ENCODE measurements at regions not wholly inside any gene's neighbourhood (a gene's known extent, or its start where the extent isn't known, plus 50 kb on each side); places are given as distances from the start of the nearest gene placed in this dataset.

GRCh38 chr1:221031458-221032203 lies 152.4 kb downstream of the HLX start:
- no peaks in the 10 kb centered on the region for H3K27me3 ChIP-seq
- no peaks in the 10 kb centered on the region for H3K9me3 ChIP-seq
- H3K4me3 ChIP-seq, result no peak overlapping the region
- DNase-seq, result no peak
- no peaks in the 10 kb centered on the region for H3K4me1 ChIP-seq (ENCODE audit: insufficient read depth)
- H3K27ac ChIP-seq, result no peak overlapping the region
- intact Hi-C loops (cut with DNase I), result no loop called here
- WGBS, 3 donors, result 81 to 88% (median 86%) methylated on average over 3 of the region's 3 CpGs
- no peaks in the 10 kb centered on the region for H3K36me3 ChIP-seq
- TF ChIP-seq EP300 (IDR thresholded peaks at IDR 0.05), result no peak
- no peak for TF ChIP-seq POLR2A (IDR thresholded peaks at IDR 0.05)
- TF ChIP-seq CTCF (IDR thresholded peaks at IDR 0.05), result no peak

DNA sequence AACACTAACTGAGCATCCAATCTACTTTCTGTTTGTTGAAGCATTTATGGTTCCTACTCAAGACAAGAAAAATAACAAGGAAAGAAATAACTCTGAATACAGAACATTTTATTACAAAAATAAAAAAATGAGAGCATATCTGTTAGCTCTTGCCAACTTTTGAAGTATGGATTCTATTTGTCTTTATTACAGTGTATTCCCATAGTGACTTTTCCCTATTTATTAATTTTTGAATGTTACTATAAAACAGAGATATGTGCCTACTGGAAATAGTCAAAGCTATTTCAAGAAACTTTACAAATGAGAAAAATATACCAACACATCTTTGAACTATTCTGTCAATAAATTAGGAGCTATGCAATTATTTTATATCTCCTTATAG lies 153.0 kb downstream of the HLX start:
- Histone ChIP-seq H3K27ac (no peak overlapping the region), H3K4me1 (ENCODE audit: insufficient read depth) (no peaks in the 10 kb centered on the region), H3K9me3 (no peaks in the 10 kb centered on the region), H3K36me3 (no peaks in the 10 kb centered on the region), H3K4me3 (no peak overlapping the region), H3K27me3 (no peaks in the 10 kb centered on the region)
- no peak for DNase-seq
- intact Hi-C loops (cut with DNase I), result no loop called here
- TF ChIP-seq POLR2A (IDR thresholded peaks at IDR 0.05), result no peak
- no peak for TF ChIP-seq EP300 (IDR thresholded peaks at IDR 0.05)
- TF ChIP-seq CTCF (IDR thresholded peaks at IDR 0.05), result no peak

- no peaks in the 10 kb centered on the region for H3K27me3 ChIP-seq
- H3K4me1 ChIP-seq (ENCODE audit: insufficient read depth), result no peaks in the 10 kb centered on the region
- H3K4me3 ChIP-seq, result no peak overlapping the region
- DNase-seq, result no peak
- no peak overlapping the region for H3K27ac ChIP-seq
- H3K36me3 ChIP-seq, result no peaks in the 10 kb centered on the region
- intact Hi-C loops (cut with DNase I), result no loop called here
- no peaks in the 10 kb centered on the region for H3K9me3 ChIP-seq
- no peak for TF ChIP-seq CTCF (IDR thresholded peaks at IDR 0.05)
- no peak for TF ChIP-seq POLR2A (IDR thresholded peaks at IDR 0.05)
- no peak for TF ChIP-seq EP300 (IDR thresholded peaks at IDR 0.05)
- WGBS, 3 donors, result 19 to 31% (median 22%) methylated on average over 2 of the region's 2 CpGs
Measured at GRCh38 chr1:221032637-221033280, 153.5 kb downstream of the HLX start.

DNA sequence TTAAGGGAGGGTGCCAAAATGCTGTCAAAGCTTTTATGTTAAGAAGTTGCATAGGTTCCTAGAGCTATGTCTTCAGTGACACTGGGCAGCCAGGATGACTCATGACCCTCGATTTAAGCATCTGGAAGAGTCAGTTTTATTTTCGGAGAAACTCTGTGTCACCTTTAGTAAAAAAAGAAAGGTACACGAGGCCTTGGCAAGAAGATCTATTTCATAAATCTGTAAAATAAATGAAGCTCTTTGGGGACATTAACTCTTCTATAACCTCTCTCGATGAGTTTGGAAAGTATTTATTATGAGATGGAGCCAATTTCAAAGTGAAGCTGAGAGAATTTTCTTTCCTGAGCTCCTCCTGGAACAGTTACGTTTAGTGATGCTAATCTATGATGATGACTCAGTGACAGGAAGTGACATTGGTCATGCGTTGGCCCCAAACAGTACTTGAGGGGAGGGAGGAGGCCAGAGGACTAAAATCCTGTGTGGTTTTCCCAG lies 156.5 kb downstream of the HLX start:
- Histone ChIP-seq H3K27me3 (no peaks in the 10 kb centered on the region), H3K27ac (no peak overlapping the region), H3K9me3 (no peaks in the 10 kb centered on the region), H3K4me1 (ENCODE audit: insufficient read depth) (no peaks in the 10 kb centered on the region), H3K36me3 (no peaks in the 10 kb centered on the region), H3K4me3 (no peak overlapping the region)
- intact Hi-C loops (cut with DNase I), result loop anchor here in 1 of 4 donors (2.0 kb wide), 1 partner anchor 43 kb away; no protein-coding TSS in a partner anchor
- TF ChIP-seq CTCF (IDR thresholded peaks at IDR 0.05), result no peak
- no peak for TF ChIP-seq POLR2A (IDR thresholded peaks at IDR 0.05)
- no peak for TF ChIP-seq EP300 (IDR thresholded peaks at IDR 0.05)
- WGBS, 3 donors, result 43 to 47% (median 47%) methylated on average over 6 of the region's 6 CpGs
- no peak for DNase-seq
